H1 (cell line): ENCODE measurements at regions not wholly inside any gene's neighbourhood (a gene's known extent, or its start where the extent isn't known, plus 50 kb on each side); places are given as distances from the start of the nearest gene placed in this dataset.

Source experiments
- CTCF ChIA-PET: fragments of 300-600 bp; sonication (Branson Sonifier 250); formaldehyde crosslinking; loops from one replicate; lab custom pipeline; 2021; ENCODE audit not compliant: partially characterized antibody; lab: Charles Lee
- POLR2A ChIA-PET: fragments of 300-600 bp; sonication (Branson Sonifier 250); formaldehyde crosslinking; loops from one replicate; lab custom pipeline; 2021; ENCODE audit warnings: inconsistent platforms; ENCODE audit not compliant: partially characterized antibody; lab: Charles Lee
- DNase-seq, 2 experiments: peaks; one replicate each; pipeline versions ENCODE4 v3.0.0 to v3.0.0-alpha.2; 2010 to 2022; ENCODE audit warnings: low spot score in 2 of 2, low read depth in 1 of 2, mixed read lengths in 1 of 2
- FAIRE-seq: peaks from 2 replicates; lab custom pipeline; 2011; peaks lifted over from hg19 to GRCh38; lab: Jason Lieb, UNC
- H2AFZ ChIP-seq: 2 replicates; pipeline ENCODE4 v1.8.1; 2012; ENCODE audit warnings: low read length, inconsistent platforms
- H2AK5ac ChIP-seq: 2 replicates; pipeline ENCODE4 v1.6.1; 2013; ENCODE audit warnings: low read depth, low read length
- H2BK120ac ChIP-seq: replicated peaks from 2 replicates; pipeline ENCODE3; 2013; ENCODE audit warnings: low read depth, low read length, inconsistent platforms
- H2BK12ac ChIP-seq: 2 replicates; pipeline ENCODE4 v1.6.1; 2013; ENCODE audit warnings: low read depth, low read length
- H2BK15ac ChIP-seq: 2 replicates; pipeline ENCODE4 v1.6.1; 2013; ENCODE audit warnings: low read length
- H2BK20ac ChIP-seq: 2 replicates; pipeline ENCODE4 v1.6.1; 2013; ENCODE audit warnings: low read length
- H2BK5ac ChIP-seq: 2 replicates; pipeline ENCODE4 v1.6.1; 2013; ENCODE audit warnings: low read depth, low read length
- H3K14ac ChIP-seq: 2 replicates; pipeline ENCODE4 v1.6.1; 2013; ENCODE audit warnings: inconsistent platforms; ENCODE audit not compliant: insufficient read length
- H3K18ac ChIP-seq: 2 replicates; pipeline ENCODE4 v1.6.1; 2013; ENCODE audit warnings: low read length; ENCODE audit errors: extremely low read depth
- H3K23ac ChIP-seq: 2 replicates; pipeline ENCODE4 v1.6.1; 2013; ENCODE audit warnings: inconsistent platforms; ENCODE audit not compliant: insufficient read length
- H3K23me2 ChIP-seq: 2 replicates; pipeline ENCODE4 v1.6.1; 2013; ENCODE audit warnings: low read depth, low read length
- H3K27ac ChIP-seq: 2 replicates; pipeline ENCODE4 v1.6.1; 2011; ENCODE audit warnings: low read depth, low read length, inconsistent platforms
- H3K27me3 ChIP-seq, 4 experiments: replicated peaks in 1 of 4; 1 replicate in 1 of 4; 2 replicates in 3 of 4; pipeline versions ENCODE4 v1.6.1 to v1.8.1; 2011 to 2013; ENCODE audit warnings: low read length in 3 of 4, mild to moderate bottlenecking in 3 of 4, inconsistent platforms in 2 of 4, mixed read lengths in 2 of 4, moderate library complexity in 1 of 4; ENCODE audit not compliant: control insufficient read depth in 3 of 4, insufficient read depth in 3 of 4; ENCODE audit errors: extremely low read depth in 1 of 4
- H3K36me3 ChIP-seq, 4 experiments: 2 replicates each; pipeline versions ENCODE4 v1.6.1 to v1.8.1; 2011 to 2013; ENCODE audit warnings: mild to moderate bottlenecking in 4 of 4, low read length in 3 of 4, moderate library complexity in 2 of 4, control low read depth in 1 of 4, inconsistent platforms in 1 of 4; ENCODE audit not compliant: insufficient read depth in 4 of 4, control insufficient read depth in 2 of 4
- H3K4ac ChIP-seq: replicated peaks from 2 replicates; pipeline ENCODE3; 2013; ENCODE audit warnings: low read length, low read depth, mixed read lengths, inconsistent platforms; ENCODE audit not compliant: insufficient read length
- H3K4me1 ChIP-seq, 4 experiments: replicated peaks in 1 of 4; 1 replicate in 1 of 4; 2 replicates in 3 of 4; pipeline versions ENCODE4 v1.6.1 to v1.8.1; 2011 to 2013; ENCODE audit warnings: low read length in 3 of 4, inconsistent platforms in 2 of 4, mixed read lengths in 1 of 4; ENCODE audit not compliant: insufficient read depth in 4 of 4, control insufficient read depth in 3 of 4
- H3K4me2 ChIP-seq, 2 experiments: 2 replicates each; pipeline versions ENCODE4 v1.6.1 to v1.8.1; 2011 to 2013; ENCODE audit warnings: low read depth in 2 of 2, low read length in 2 of 2, control low read depth in 1 of 2, inconsistent platforms in 1 of 2, mild to moderate bottlenecking in 1 of 2; ENCODE audit not compliant: insufficient read depth in 1 of 2
- H3K4me3 ChIP-seq, 4 experiments: fragments of 200-600, 300-600 bp in 1 of 4; sonication (generic), shearing (Covaris generic), sonication (Bioruptor Twin) in 1 of 4; 2 replicates each; pipeline versions ENCODE4 v1.5.1 to v1.8.1; 2011 to 2016; ENCODE audit warnings: low read length in 4 of 4, low read depth in 3 of 4, control low read depth in 2 of 4, inconsistent platforms in 2 of 4, mild to moderate bottlenecking in 2 of 4, mixed read lengths in 1 of 4, moderate library complexity in 1 of 4; ENCODE audit not compliant: insufficient read depth in 2 of 4; ENCODE audit errors: extremely low read depth in 1 of 4
- H3K56ac ChIP-seq: replicated peaks from 2 replicates; pipeline ENCODE3; 2013; ENCODE audit warnings: low read depth, mild to moderate bottlenecking, mixed read lengths, low read length, inconsistent platforms; ENCODE audit not compliant: insufficient read length
- H3K79me1 ChIP-seq: 2 replicates; pipeline ENCODE4 v1.6.1; 2013; ENCODE audit warnings: low read depth, low read length, control low read depth
- H3K79me2 ChIP-seq, 2 experiments: 2 replicates each; pipeline versions ENCODE4 v1.6.1 to v1.8.1; 2012 to 2013; ENCODE audit warnings: low read length in 2 of 2, mild to moderate bottlenecking in 2 of 2, inconsistent platforms in 1 of 2; ENCODE audit not compliant: insufficient read depth in 2 of 2, control insufficient read depth in 1 of 2
- H3K9ac ChIP-seq, 4 experiments: replicated peaks in 1 of 4; 1 replicate in 1 of 4; 2 replicates in 3 of 4; pipeline versions ENCODE4 v1.6.1 to v1.8.1; 2011 to 2013; ENCODE audit warnings: low read depth in 3 of 4, low read length in 3 of 4, control low read depth in 2 of 4, mild to moderate bottlenecking in 2 of 4, moderate library complexity in 2 of 4, inconsistent platforms in 1 of 4; ENCODE audit errors: extremely low read depth in 1 of 4
- H3K9me3 ChIP-seq, 2 experiments: 2 replicates each; pipeline versions ENCODE4 v1.6.1 to v1.8.1; 2012 to 2013; ENCODE audit warnings: mild to moderate bottlenecking in 2 of 2, moderate library complexity in 2 of 2, control low read depth in 1 of 2, inconsistent platforms in 1 of 2, low read depth in 1 of 2, low read length in 1 of 2, mixed read lengths in 1 of 2; ENCODE audit not compliant: insufficient read depth in 2 of 2
- H4K20me1 ChIP-seq, 2 experiments: replicated peaks in 1 of 2; 2 replicates each; pipeline versions ENCODE3 to v1.8.1; 2011 to 2013; ENCODE audit warnings: inconsistent platforms in 2 of 2, low read length in 2 of 2, mild to moderate bottlenecking in 1 of 2; ENCODE audit not compliant: insufficient read depth in 2 of 2, control insufficient read depth in 1 of 2
- H4K5ac ChIP-seq: 2 replicates; pipeline ENCODE4 v1.6.1; 2013; ENCODE audit warnings: low read length, low read depth, mixed read lengths, inconsistent platforms; ENCODE audit not compliant: insufficient read length
- H4K8ac ChIP-seq: 2 replicates; pipeline ENCODE4 v1.8.0; 2013; ENCODE audit warnings: mild to moderate bottlenecking, moderate library complexity, low read length, inconsistent platforms; ENCODE audit not compliant: insufficient read depth; ENCODE audit errors: extremely low read depth
- H4K91ac ChIP-seq: replicated peaks from 2 replicates; pipeline ENCODE3; 2013; ENCODE audit warnings: low read length, mixed read lengths, inconsistent platforms; ENCODE audit not compliant: insufficient read length
- GABPA ChIP-seq: IDR thresholded peaks from 2 replicates; pipeline ENCODE4 v1.6.1; 2011; ENCODE audit warnings: mild to moderate bottlenecking, low read length, moderate library complexity, borderline replicate concordance; ENCODE audit not compliant: insufficient read depth
- MAX ChIP-seq: IDR thresholded peaks from 2 replicates; pipeline ENCODE4 v1.6.1; 2012; ENCODE audit warnings: inconsistent platforms
- RAD21 ChIP-seq, 2 experiments: IDR thresholded peaks in 1 of 2; conservative IDR thresholded peaks in 1 of 2; 2 replicates each; pipeline ENCODE4 v1.6.1; 2011; ENCODE audit warnings: low read depth in 2 of 2, low read length in 2 of 2, improper control_type of control experiment in 1 of 2, inconsistent platforms in 1 of 2, mild to moderate bottlenecking in 1 of 2, moderate library complexity in 1 of 2
- SIX5 ChIP-seq: IDR thresholded peaks from 2 replicates; pipeline ENCODE4 v1.6.1; 2011; ENCODE audit warnings: mild to moderate bottlenecking, low read depth, low read length
- WGBS, 2 experiments: shearing (Covaris generic) in 1 of 2; methylation state at CpG; one replicate each; pipeline versions ENCODE4 v1.1.6 to v1.1.7; 2013 to 2015; ENCODE audit warnings: low lambda C conversion rate in 2 of 2, mixed read lengths in 2 of 2, inconsistent platforms in 1 of 2, low coverage in 1 of 2, missing lambda C conversion rate in 1 of 2; ENCODE audit not compliant: insufficient replicate concordance in 2 of 2, insufficient coverage in 1 of 2, insufficient read length in 1 of 2; ENCODE audit errors: extremely low coverage in 1 of 2, missing lambda C conversion rate in 1 of 2; 5-methylcytosine and 5-hydroxymethylcytosine counted together
- TF ChIP-seq, protein P1 (sequence below), 3 experiments: IDR thresholded peaks; 1 replicate in 2 of 3; 2 replicates in 1 of 3; pipeline versions ENCODE4 v1.5.1 to v1.6.1; 2011; ENCODE audit warnings: low read length in 3 of 3, mild to moderate bottlenecking in 3 of 3, inconsistent platforms in 2 of 3, low read depth in 1 of 3, moderate library complexity in 1 of 3; ENCODE audit not compliant: insufficient read depth in 1 of 3; ENCODE audit errors: control extremely low read depth in 1 of 3

GRCh38 chr3:161423911-161424522 is 52.7 kb upstream of the SPTSSB start:
- H2AK5ac ChIP-seq = no peak overlapping the region
- H4K8ac ChIP-seq = no peak overlapping the region
- H2BK5ac ChIP-seq = no peak overlapping the region
- H4K91ac ChIP-seq = no peak overlapping the region
- no peaks in the 10 kb centered on the region for H4K20me1 ChIP-seq
- no peak overlapping the region for H3K9ac ChIP-seq
- no peaks in the 10 kb centered on the region for H3K79me1 ChIP-seq
- no peaks in the 10 kb centered on the region; the same call in 1 of the 2 replicates for H3K23me2 ChIP-seq
- POLR2A ChIA-PET = no interaction called here
- no peak overlapping the region for H3K4ac ChIP-seq
- H3K9me3 ChIP-seq = no peaks in the 10 kb centered on the region
- no peak overlapping the region for H2BK15ac ChIP-seq
- H2BK120ac ChIP-seq = no peak overlapping the region
- H3K18ac ChIP-seq = no peak overlapping the region
- peak; percentile 80 to 86 for TF ChIP-seq RAD21 (IDR thresholded peaks at IDR 0.05 in 1 of 2, conservative IDR thresholded peaks at IDR 0.05 in 1 of 2; ENCODE audit: low read depth in 2 of 2, low read length in 2 of 2)
- TF ChIP-seq GABPA = no peak
- no peak for TF ChIP-seq MAX
- TF ChIP-seq, protein P1, sequence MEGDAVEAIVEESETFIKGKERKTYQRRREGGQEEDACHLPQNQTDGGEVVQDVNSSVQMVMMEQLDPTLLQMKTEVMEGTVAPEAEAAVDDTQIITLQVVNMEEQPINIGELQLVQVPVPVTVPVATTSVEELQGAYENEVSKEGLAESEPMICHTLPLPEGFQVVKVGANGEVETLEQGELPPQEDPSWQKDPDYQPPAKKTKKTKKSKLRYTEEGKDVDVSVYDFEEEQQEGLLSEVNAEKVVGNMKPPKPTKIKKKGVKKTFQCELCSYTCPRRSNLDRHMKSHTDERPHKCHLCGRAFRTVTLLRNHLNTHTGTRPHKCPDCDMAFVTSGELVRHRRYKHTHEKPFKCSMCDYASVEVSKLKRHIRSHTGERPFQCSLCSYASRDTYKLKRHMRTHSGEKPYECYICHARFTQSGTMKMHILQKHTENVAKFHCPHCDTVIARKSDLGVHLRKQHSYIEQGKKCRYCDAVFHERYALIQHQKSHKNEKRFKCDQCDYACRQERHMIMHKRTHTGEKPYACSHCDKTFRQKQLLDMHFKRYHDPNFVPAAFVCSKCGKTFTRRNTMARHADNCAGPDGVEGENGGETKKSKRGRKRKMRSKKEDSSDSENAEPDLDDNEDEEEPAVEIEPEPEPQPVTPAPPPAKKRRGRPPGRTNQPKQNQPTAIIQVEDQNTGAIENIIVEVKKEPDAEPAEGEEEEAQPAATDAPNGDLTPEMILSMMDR (IDR thresholded peaks at IDR 0.05; ENCODE audit: control extremely low read depth in 1 of 3, insufficient read depth in 1 of 3, low read depth in 1 of 3, low read length in 3 of 3) = peak in 2 of 3 experiments; percentile 23 to 42; a peak in 2 of 4 replicates
- no peak for TF ChIP-seq SIX5
- H2BK20ac ChIP-seq = no peak overlapping the region
- no peak overlapping the region for H3K4me2 ChIP-seq
- no peak overlapping the region for H3K27ac ChIP-seq
- no peak overlapping the region for H3K56ac ChIP-seq
- WGBS, 2 experiments = 56% methylated on average over 5 of the region's 5 CpGs; no CpG with 5 or more reads in 1 of the 2 experiments
- no peak overlapping the region for H2AFZ ChIP-seq
- H3K79me2 ChIP-seq = no peaks in the 10 kb centered on the region
- no peaks in the 10 kb centered on the region for H3K27me3 ChIP-seq
- H3K14ac ChIP-seq = no peak overlapping the region
- H3K4me1 ChIP-seq = peaks cover 3 to 17% (median 13%) of the 10 kb centered on the region in 4 experiments; a peak in 6 of 7 replicates
- no peak for FAIRE-seq
- CTCF ChIA-PET = interaction anchor here (0.8 to 5.7 kb wide), 5 partner anchors 130 to 319 kb away, joined by 3 to 61 read pairs (median 4); partner anchors contain the start of gene B3GALNT1
- H3K4me3 ChIP-seq = no peak overlapping the region
- H4K5ac ChIP-seq = no peak overlapping the region
- H3K36me3 ChIP-seq = no peaks in the 10 kb centered on the region
- H2BK12ac ChIP-seq = no peak overlapping the region
- DNase-seq = no peak
- H3K23ac ChIP-seq = no peak overlapping the region
